Upper lobe of left lung (tissue), 4 donors: ENCODE measurements at regions not wholly inside any gene's neighbourhood (a gene's known extent, or its start where the extent isn't known, plus 50 kb on each side); places are given as distances from the start of the nearest gene placed in this dataset.

ENCODE experiments used
- POLR2AphosphoS5 ChIP-seq, 2 donors: sonication (generic); formaldehyde crosslinking; IDR thresholded peaks; one replicate each; pipeline ENCODE4 v1.5.1; 2017; ENCODE audit warnings: antibody characterized with exemption in 2 of 2
- TF ChIP-seq, protein P1 (sequence below), 6 experiments: fragments of 450-650 bp in 4 of 6; fragments of 200-600 bp in 2 of 6; sonication (generic) in 2 of 6; IDR thresholded peaks; one replicate each; pipeline ENCODE4 v1.5.1; 2016 to 2019; ENCODE audit warnings: antibody characterized with exemption in 6 of 6

DNA sequence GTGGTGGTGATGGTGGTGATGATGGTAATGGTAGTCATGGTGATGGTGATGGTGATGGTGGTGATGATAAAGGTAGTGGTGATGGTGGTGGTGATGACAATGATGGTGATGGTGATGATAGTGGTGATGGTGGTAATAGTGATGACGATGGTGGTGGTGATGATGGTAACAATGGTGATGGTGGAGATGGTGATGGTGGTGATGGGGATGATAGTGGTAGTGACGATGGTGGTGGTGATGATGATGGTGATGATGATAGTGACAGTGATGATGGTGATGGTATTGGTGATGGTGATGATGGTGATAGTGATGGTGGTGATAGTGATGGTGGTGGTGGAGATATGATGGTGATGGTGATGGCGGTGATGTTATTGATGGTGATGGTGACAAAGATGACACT is 108.4 kb upstream of the NKX1-1 start:
- TF ChIP-seq, protein P1, sequence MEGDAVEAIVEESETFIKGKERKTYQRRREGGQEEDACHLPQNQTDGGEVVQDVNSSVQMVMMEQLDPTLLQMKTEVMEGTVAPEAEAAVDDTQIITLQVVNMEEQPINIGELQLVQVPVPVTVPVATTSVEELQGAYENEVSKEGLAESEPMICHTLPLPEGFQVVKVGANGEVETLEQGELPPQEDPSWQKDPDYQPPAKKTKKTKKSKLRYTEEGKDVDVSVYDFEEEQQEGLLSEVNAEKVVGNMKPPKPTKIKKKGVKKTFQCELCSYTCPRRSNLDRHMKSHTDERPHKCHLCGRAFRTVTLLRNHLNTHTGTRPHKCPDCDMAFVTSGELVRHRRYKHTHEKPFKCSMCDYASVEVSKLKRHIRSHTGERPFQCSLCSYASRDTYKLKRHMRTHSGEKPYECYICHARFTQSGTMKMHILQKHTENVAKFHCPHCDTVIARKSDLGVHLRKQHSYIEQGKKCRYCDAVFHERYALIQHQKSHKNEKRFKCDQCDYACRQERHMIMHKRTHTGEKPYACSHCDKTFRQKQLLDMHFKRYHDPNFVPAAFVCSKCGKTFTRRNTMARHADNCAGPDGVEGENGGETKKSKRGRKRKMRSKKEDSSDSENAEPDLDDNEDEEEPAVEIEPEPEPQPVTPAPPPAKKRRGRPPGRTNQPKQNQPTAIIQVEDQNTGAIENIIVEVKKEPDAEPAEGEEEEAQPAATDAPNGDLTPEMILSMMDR (IDR thresholded peaks at IDR 0.05) = no peak
- TF ChIP-seq POLR2AphosphoS5 (IDR thresholded peaks at IDR 0.05) = no peak
